ENCODE measurements at regions not wholly inside any gene's neighbourhood (a gene's known extent, or its start where the extent isn't known, plus 50 kb on each side); places are given as distances from the start of the nearest gene placed in this dataset.

DNA sequence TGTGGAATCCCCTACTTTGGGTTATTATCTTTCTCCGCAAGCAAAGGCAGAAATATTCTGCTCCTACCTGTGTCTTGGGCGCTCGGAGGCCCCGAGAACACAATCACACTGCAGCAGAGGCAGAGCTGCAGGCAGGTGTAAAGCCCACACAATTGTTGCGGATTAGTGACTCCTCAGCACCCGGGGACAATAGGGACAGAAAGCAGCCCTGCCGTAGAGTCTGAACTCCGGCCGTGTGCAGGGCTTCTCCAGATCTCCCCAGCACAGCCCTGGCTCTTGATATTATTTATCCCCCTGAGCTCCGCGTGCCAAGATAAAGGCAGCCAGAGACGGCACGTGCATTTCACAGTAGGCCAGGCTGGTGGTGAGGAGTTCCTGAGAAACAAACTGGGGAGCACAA, 229.2 kb downstream of the EN1 start:
- TF ChIP-seq TAF1 (IDR thresholded peaks at IDR 0.05; ENCODE audit: borderline replicate concordance, low read depth, low read length) (no peak), RFX5 (IDR thresholded peaks at IDR 0.05; ENCODE audit: low read length) (no peak)
- TF ChIP-seq, protein P1, sequence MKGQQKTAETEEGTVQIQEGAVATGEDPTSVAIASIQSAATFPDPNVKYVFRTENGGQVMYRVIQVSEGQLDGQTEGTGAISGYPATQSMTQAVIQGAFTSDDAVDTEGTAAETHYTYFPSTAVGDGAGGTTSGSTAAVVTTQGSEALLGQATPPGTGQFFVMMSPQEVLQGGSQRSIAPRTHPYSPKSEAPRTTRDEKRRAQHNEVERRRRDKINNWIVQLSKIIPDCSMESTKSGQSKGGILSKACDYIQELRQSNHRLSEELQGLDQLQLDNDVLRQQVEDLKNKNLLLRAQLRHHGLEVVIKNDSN (IDR thresholded peaks at IDR 0.05; ENCODE audit: borderline replicate concordance, low read depth): no peak
- TF ChIP-seq, protein P2, sequence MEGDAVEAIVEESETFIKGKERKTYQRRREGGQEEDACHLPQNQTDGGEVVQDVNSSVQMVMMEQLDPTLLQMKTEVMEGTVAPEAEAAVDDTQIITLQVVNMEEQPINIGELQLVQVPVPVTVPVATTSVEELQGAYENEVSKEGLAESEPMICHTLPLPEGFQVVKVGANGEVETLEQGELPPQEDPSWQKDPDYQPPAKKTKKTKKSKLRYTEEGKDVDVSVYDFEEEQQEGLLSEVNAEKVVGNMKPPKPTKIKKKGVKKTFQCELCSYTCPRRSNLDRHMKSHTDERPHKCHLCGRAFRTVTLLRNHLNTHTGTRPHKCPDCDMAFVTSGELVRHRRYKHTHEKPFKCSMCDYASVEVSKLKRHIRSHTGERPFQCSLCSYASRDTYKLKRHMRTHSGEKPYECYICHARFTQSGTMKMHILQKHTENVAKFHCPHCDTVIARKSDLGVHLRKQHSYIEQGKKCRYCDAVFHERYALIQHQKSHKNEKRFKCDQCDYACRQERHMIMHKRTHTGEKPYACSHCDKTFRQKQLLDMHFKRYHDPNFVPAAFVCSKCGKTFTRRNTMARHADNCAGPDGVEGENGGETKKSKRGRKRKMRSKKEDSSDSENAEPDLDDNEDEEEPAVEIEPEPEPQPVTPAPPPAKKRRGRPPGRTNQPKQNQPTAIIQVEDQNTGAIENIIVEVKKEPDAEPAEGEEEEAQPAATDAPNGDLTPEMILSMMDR (IDR thresholded peaks at IDR 0.05): no peak
